ENCODE measurements at regions not wholly inside any gene's neighbourhood (a gene's known extent, or its start where the extent isn't known, plus 50 kb on each side); places are given as distances from the start of the nearest gene placed in this dataset.

- CTCF ChIA-PET (ENCODE audit: partially characterized antibody) = no interaction called here
- Histone ChIP-seq H3K27me3 (replicated peaks in 1 of 4; ENCODE audit: control insufficient read depth in 3 of 4, extremely low read depth in 1 of 4, insufficient read depth in 3 of 4, low read length in 3 of 4) (no peaks in the 10 kb centered on the region), H3K36me3 (ENCODE audit: control insufficient read depth in 2 of 4, insufficient read depth in 4 of 4, low read length in 3 of 4) (no peaks in the 10 kb centered on the region), H4K5ac (ENCODE audit: insufficient read length, low read depth, low read length) (no peak overlapping the region), H3K14ac (ENCODE audit: insufficient read length) (no peak overlapping the region), H3K9me3 (ENCODE audit: insufficient read depth in 2 of 2, low read depth in 1 of 2, low read length in 1 of 2) (no peaks in the 10 kb centered on the region), H3K4me1 (replicated peaks in 1 of 4; ENCODE audit: control insufficient read depth in 3 of 4, insufficient read depth in 4 of 4, low read length in 3 of 4) (no peaks in the 10 kb centered on the region), H2BK15ac (ENCODE audit: low read length) (no peak overlapping the region), H3K56ac (replicated peaks; ENCODE audit: insufficient read length, low read depth, low read length) (no peak overlapping the region), H3K4me2 (ENCODE audit: insufficient read depth in 1 of 2, low read depth in 2 of 2, low read length in 2 of 2) (no peak overlapping the region), H2BK120ac (replicated peaks; ENCODE audit: low read depth, low read length) (no peak overlapping the region), H4K91ac (replicated peaks; ENCODE audit: insufficient read length, low read length) (no peak overlapping the region), H2AFZ (ENCODE audit: low read length) (no peak overlapping the region), H3K9ac (replicated peaks in 1 of 4; ENCODE audit: extremely low read depth in 1 of 4, low read depth in 3 of 4, low read length in 3 of 4) (no peak overlapping the region), H3K4me3 (ENCODE audit: extremely low read depth in 1 of 4, insufficient read depth in 2 of 4, low read depth in 3 of 4, low read length in 4 of 4) (no peak overlapping the region), H3K23ac (ENCODE audit: insufficient read length) (no peak overlapping the region), H3K79me2 (ENCODE audit: control insufficient read depth in 1 of 2, insufficient read depth in 2 of 2, low read length in 2 of 2) (no peaks in the 10 kb centered on the region), H3K79me1 (ENCODE audit: low read depth, low read length) (no peaks in the 10 kb centered on the region), H2AK5ac (ENCODE audit: low read depth, low read length) (no peak overlapping the region), H2BK12ac (ENCODE audit: low read depth, low read length) (no peak overlapping the region), H2BK20ac (ENCODE audit: low read length) (no peak overlapping the region), H3K4ac (replicated peaks; ENCODE audit: insufficient read length, low read depth, low read length) (no peak overlapping the region), H2BK5ac (ENCODE audit: low read depth, low read length) (no peak overlapping the region), H3K23me2 (ENCODE audit: low read depth, low read length) (no peaks in the 10 kb centered on the region), H4K20me1 (replicated peaks in 1 of 2; ENCODE audit: control insufficient read depth in 1 of 2, insufficient read depth in 2 of 2, low read length in 2 of 2) (no peaks in the 10 kb centered on the region), H3K27ac (ENCODE audit: low read depth, low read length) (no peak overlapping the region), H3K18ac (ENCODE audit: extremely low read depth, low read length) (no peak overlapping the region; the same call in 1 of the 2 replicates), H4K8ac (ENCODE audit: extremely low read depth, insufficient read depth, low read length) (no peak overlapping the region)
- FAIRE-seq = no peak
- DNase-seq (ENCODE audit: low read depth in 1 of 2, low spot score in 2 of 2) = no peak
- POLR2A ChIA-PET (ENCODE audit: partially characterized antibody) = no interaction called here
- no peak for TF ChIP-seq CREB1 (IDR thresholded peaks at IDR 0.05)
- no peak for TF ChIP-seq KDM1A (IDR thresholded peaks at IDR 0.05; ENCODE audit: borderline replicate concordance, low read length)
- 88% methylated on average over 16 of the region's 16 CpGs; no CpG with 5 or more reads in 1 of the 2 experiments for WGBS, 2 experiments (ENCODE audit: extremely low coverage in 1 of 2, insufficient coverage in 1 of 2, insufficient read length in 1 of 2, insufficient replicate concordance in 2 of 2, low coverage in 1 of 2, low lambda C conversion rate in 2 of 2, missing lambda C conversion rate in 1 of 2)
Measured at GRCh38 chrX:1012678-1013300, 199.7 kb downstream of the CRLF2 start.

All from H1 (cell line).